ENCODE measurements at regions not wholly inside any gene's neighbourhood (a gene's known extent, or its start where the extent isn't known, plus 50 kb on each side); places are given as distances from the start of the nearest gene placed in this dataset.

DNA sequence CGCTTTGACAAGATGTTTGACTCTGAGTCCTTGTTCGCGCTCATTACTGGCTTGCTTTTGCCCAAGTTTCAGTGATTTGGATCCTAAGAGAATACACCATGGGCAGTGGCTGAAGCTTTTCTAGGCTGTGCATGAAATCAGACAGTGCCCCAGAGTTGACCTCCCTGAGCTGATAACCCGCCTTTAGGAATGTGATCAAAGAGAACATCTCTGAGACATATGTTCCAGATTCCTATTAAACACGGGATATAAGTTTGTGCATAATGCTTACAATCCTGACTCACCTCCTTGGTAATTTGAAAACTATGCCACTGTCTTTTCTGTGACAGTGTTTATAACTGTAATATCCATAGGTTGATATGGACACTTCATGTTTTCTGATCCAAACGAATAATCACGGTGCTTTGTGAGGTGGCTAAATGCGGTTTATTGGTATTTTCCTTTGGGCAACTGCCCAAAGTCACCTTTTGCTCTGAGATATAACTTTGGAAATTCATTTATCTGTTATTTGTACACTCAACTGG lies 732.9 kb downstream of the MTRR start:
- no peak for TF ChIP-seq YY1 (IDR thresholded peaks at IDR 0.05; ENCODE audit: insufficient read depth, insufficient read length)
- TF ChIP-seq ZNF274 (IDR thresholded peaks at IDR 0.05; ENCODE audit: low read depth, low read length), result no peak
- no peak for TF ChIP-seq SUZ12 (IDR thresholded peaks at IDR 0.05; ENCODE audit: extremely low read depth, insufficient read depth, insufficient read length)
